ENCODE measurements at regions not wholly inside any gene's neighbourhood (a gene's known extent, or its start where the extent isn't known, plus 50 kb on each side); places are given as distances from the start of the nearest gene placed in this dataset.

DNA sequence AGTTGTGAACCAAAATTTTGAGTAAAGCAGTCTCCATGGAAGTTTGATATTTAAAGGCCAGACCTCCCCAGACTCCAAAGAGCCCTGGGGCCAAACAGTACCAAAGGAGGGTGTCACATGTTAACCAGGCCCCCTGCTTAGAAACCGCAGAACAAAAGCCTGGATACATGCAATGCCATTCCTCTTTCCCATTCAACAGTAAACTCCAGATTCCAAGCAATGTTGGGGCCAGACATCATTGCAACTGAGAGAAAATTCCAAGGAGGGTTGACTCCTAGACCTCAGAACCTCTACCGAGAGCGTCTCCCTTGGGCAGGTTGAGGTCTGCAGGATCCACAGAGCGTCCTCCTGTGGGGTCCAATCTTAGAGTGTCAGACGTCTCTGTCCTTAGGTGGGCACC, 404.4 kb upstream of the SYT4 start:
- no peak for DNase-seq
- no peak for ATAC-seq
- intact Hi-C loops (cut with micrococcal nuclease) = no loop called here

DNA sequence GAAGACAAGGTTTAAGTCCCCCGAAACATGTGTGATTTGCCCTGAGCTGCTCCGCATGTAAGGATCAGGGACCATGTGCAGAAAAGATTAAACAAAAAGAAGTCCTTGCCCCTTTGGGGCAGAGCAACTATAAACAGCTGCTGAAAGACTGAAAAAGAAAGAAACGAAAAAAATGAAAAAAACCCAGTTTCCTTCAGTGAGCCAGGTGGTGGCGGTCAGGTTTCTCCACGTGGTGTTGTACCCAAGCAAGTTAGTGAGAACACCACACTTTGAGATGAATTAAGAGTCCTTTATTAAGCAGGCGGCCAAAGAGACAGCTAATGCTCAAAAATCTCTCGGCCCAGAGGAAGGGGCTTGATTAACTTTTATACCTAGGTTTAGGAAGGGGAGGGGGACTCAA, 404.9 kb upstream of the SYT4 start:
- ATAC-seq = no peak
- no peak for DNase-seq
- intact Hi-C loops (cut with micrococcal nuclease) = no loop called here

DNA sequence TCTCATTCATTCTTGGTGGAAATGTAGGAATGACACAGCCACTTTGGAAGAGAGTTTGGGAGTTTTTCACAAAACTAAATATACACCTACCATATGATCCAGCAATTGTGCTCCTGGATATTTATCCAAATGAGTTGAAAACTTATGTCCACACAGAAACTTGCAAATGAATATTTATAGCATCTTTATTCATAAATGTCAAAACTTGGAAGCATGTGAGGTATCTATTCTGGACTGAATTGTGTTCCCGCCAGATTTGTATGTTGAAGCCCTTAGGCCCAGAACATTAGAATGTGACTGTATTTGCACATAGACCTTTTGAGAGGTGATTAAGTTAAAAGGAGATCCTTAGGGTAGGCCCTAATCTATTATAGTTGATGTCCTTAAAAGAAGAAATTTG, 409.4 kb upstream of the SYT4 start:
- ATAC-seq (no peak), DNase-seq (no peak)
- intact Hi-C loops (cut with micrococcal nuclease) = no loop called here

DNA sequence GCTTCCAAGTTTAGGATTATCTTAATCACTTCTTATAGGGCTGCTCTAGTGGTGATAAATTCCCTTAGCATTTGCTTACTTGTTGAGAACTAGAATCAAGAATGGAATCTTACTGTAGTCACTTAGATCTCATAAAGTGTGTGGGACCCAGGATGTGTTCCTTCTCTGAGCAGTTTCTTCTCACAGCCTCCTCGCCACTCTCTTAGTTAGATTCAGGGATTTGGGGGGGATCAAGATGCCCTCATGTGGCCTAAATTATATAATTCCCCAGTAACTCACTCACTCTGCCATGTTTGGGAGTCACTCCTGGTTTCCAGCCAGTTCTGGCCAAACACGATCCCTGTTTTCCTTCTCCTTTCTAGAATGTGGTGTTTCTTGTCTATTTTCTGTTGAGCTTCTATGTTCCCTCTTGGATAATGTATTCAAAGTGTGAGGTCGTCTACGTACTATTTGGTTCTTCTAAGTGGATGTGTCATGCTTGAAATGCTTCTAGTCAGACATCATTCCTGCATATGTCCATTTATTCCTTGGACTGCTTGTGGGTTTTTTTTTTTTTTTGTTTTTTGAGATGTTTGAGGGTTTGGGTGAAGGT, 414.9 kb upstream of the SYT4 start:
- intact Hi-C loops (cut with micrococcal nuclease) = no loop called here
- DNase-seq (no peak), ATAC-seq (no peak)

DNA sequence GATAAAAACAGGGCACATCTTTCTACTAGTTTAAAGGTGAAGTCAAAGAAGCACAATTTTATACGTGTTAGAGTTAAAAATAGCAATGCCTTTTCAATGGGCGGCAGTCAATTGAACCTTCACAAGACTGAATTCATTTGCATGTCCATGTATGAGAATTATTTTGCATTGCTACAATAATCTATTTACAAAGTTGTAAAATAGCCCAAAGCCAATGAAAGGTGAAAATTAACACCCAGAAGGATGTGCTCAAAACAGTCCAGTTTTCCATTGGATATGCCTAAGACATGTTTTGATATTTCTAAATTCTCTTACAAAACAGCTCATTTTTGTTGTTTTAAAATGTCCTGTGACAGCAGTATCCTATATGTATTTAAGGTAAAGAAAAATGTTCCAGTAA, 425.1 kb upstream of the SYT4 start:
- intact Hi-C loops (cut with micrococcal nuclease) = no loop called here
- DNase-seq (no peak), ATAC-seq (no peak)

DNA sequence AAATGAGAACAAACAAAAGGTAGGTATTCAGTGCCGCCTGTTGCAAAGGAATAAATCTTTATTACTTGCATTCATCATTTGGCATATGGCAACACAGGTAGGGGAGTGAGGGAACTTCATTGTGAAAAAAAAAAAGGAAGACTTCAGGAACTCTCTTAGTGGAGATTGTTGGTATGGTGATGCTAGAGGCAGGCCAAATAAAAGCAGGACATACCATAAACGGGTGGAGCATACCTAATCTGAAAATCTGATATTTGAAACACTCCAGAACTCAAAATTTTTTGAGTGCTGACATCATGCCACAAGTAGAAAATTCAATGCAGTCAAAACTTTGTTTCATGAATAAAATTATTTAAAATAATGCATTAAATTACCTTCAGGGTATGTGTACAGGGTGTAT, 425.8 kb upstream of the SYT4 start:
- ATAC-seq = no peak
- no peak for DNase-seq
- intact Hi-C loops (cut with micrococcal nuclease) = no loop called here

DNA sequence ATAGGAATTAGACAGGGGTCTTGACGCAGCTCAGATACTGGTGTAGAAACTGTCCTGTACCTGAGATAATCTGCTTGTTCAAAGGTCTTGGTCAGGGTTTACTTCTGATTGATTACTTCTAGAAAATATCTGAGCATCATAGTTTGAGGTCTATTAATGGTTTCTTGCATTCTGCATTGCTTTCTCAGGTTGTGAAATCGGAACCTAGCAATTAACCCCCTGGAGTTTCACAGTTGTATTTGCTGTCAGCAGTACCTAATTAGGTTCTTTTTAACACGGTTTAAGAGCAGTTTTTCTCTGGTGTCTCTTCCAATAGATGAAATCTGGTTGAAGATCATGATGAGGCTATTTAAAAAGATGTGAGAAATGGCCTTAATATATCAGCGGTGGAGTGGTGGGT, 428.6 kb upstream of the SYT4 start:
- ATAC-seq (no peak), DNase-seq (no peak)
- intact Hi-C loops (cut with micrococcal nuclease) = no loop called here

DNA sequence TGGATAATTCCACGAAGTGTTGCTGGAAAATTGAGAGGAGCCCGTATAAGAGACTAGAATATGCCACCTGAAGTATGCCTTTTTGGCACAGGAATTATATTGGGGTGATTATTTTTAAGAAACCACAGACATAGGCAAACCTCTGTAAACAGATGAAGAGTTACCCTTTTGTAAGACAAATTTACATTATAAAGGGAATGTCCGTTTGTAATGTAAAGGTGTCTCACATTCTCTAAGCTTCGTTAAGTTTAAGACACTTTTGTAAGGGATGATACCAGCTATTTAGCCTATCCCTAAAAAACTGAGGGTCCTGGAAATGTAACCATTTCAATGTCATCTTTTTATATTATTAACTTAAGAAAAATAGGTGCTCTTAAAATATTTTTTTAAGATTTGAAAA, 432.8 kb upstream of the SYT4 start:
- DNase-seq (no peak), ATAC-seq (no peak)
- intact Hi-C loops (cut with micrococcal nuclease) = no loop called here

DNA sequence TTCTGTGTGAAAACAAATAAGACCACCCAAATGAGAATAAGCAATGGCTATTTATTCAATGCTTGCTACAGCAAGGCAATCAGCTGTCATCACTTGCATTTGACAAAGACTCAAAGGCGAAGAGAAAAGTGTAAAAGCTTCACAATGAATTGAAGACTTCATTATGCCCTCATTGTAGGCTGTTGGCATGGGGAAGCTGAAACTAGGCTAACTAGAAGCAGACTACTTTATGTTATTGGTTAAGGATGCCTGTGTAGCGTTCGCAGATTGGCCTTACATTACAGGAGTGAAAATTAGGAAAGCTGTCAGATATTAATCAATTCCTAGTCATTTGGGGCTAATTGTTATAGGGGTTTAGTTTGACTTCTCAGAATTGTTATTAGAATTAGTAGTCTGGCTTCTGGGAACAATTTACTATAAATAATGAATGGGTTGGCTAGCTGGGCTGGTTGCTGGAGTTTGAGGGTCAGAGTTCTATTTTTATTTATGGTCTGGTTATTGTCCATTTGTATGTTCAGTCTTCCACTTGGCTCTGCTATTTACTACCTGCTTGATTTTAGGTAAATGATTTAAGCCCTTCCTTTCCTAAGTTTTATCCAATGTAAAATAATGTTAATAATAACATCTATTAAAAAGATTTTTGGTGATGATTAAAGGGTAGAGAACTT, 437.2 kb upstream of the SYT4 start:
- intact Hi-C loops (cut with micrococcal nuclease) = no loop called here
- ATAC-seq (peak; percentile 84), DNase-seq (no peak)

DNA sequence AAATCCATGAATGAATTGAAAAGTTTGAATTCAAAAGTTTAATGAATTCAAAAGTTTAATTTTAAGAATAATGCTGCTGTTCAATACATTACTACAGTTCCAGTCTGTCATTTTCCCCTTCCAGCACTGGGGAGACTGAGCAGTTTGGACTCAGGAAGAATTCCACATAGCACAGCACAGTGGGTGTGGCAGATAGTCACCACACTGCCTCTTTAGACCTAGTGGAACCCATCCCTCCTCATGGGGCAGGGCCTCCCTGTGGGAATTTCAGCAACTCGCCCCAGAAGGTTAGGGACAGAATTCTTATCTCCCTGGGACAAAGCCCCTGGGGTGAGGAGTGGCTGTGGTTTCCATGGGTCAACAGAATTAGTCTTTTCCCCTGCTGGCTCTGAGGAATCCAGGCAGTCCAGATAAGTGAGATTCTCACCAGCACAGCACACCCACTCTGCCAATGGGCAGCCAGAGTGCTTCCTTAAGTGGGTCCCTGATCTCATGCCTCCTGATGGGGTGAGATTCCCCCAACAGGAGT, 442.0 kb upstream of the SYT4 start:
- ATAC-seq = no peak
- DNase-seq = no peak
- intact Hi-C loops (cut with micrococcal nuclease) = no loop called here

DNA sequence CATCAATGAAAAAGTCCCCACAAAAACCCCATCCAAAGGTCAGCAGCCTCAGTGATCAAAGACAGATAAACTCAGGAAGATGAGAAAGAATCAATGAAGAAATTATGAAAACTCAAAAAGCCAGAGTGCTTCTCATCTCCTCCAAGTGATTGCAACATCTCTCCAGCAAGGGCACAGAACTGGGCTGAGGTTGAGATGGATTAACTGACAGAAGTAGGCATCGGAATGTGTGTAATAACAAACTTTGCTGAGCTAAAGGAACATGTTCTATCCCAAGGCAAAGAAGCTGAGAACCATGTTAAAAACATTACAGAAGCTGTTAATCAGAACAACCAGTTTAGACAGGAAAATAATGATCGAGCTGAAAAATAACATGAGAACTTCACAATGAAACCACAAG, 442.8 kb upstream of the SYT4 start:
- ATAC-seq = no peak
- intact Hi-C loops (cut with micrococcal nuclease) = no loop called here

DNA sequence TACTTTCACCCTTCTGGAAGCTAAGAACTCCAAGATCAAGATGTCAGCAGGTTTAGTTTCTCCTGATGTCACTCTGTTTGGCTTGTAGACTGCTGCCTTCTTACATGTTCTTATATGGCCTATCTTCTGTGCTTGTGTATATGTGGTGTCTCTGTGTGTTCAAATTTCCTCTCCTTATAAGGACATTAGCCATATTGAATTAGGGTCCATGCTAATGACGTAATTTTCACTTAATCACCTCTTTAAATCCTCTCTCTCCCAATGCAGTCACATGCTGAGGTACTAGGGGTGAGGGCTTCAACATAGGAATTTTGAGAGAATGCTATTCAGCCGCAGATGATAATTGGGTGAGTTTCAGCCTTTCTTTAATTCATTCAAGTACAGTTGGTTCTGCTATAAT, 458.3 kb upstream of the SYT4 start:
- DNase-seq = no peak
- intact Hi-C loops (cut with micrococcal nuclease) = no loop called here
- ATAC-seq = no peak

More for the DNA sequence above, 442.8 kb upstream of the SYT4 start:
- no peak for DNase-seq

DNA sequence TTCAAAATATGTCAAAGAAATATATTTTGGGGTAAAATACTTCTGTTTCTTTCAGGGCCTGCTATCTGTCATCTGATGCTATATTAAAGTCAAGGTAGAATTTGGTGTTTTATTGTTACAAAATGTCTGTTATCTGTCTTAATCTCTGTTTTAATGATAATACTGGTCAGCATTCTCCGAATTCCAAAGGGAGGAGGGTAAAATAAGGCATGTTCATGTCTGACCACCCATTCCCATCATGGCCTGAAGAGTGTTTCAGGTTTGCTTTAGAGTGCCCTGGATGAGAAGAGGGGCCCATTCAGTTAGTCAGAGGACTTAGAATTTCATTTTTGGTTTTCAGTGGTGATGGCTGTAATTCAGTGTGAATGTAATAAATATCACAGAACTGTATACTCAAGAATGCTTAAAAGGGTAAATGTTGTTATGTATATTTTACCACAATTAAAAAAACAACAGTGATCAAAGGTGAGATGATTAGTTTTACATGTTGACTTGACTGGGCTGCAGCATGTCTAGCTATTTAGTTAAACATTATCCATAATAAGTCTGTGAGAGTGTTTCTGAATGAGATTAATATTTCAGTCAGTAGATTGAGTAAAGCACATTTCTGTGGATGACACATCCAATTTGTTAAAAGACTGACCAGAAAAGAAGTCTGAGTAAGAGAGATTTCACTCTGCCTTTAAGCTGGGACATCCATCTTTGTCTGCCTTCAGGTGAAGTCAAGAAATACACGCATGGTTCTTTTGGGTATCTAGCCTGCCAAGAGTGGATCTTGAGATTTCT, 467.9 kb upstream of the SYT4 start:
- intact Hi-C loops (cut with micrococcal nuclease) = no loop called here
- DNase-seq = no peak
- ATAC-seq = no peak

DNA sequence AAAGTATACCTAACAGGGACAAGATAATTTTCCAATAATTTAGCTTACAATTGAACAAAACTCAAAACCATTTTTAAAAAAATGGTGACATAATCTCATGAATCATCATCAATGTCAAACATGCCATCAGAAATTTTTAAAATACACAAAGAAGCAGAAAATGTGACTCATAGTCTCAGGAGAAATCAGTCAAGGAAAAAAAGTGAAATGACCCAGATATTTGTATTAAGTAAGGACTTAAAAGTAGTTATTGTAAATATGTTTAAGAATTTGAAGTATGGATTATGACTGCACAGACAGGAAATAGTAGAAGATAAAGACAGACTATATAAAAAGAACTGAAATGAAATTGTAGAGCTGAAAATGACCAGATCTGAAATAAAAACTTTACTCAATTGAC, 473.9 kb upstream of the SYT4 start:
- DNase-seq (no peak), ATAC-seq (no peak)
- intact Hi-C loops (cut with micrococcal nuclease) = no loop called here

DNA sequence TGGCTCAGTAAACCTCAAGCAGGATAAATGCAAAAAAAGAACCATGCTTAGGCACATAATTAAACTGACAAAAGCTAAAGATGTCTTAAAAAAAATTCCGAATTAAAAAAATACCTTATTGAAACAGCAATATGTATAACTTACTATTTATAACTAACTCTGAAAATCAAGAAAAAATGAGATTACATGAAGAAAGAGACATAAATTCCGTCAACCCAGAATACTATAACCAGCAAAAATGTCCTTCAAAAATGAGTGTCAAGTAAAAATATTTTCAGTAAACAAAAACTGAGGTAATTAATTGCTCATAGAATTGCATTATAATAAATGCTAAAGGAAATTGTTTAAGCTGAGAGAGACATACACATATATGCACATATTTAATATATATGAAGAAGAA, 474.5 kb upstream of the SYT4 start:
- intact Hi-C loops (cut with micrococcal nuclease) = no loop called here
- DNase-seq = no peak
- ATAC-seq = no peak

DNA sequence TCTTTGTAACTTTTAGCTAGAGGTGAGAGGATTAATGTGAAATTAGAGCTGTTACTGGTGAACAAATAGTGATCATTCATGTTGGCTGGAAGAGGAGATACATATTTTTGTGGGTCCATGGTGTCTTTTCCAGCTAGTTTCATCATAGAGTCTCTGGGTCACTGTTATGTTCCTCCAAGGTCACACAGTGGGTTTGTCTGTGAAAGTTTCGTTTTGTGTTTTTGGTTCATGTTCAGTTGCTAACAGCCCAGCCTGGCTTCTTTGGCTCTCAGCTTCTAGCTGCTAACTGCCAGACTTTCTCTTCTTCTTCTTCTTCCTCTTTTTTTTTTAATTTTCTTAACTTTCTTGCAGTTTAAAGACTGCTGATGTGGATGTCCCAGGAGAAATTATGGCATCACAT, 480.0 kb upstream of the SYT4 start:
- ATAC-seq (no peak), DNase-seq (no peak)
- intact Hi-C loops (cut with micrococcal nuclease) = no loop called here

DNA sequence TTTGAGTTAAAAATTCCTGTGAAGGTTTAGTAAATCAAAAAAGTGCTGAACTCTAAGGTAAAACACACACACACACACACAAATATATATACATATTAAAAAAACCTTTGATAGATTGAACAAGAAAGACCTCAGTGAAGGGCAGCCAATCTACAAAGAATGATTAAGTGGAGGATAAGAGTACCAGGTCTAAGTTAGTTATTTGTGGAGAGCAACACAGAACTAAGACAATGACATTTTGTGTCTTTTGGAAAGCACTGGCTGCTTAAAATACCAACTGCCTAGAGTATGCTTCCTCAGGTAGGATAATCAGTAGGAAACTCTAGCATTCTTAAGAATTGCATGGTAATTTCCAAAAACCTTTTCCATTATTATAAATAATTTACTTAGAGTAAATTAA, 481.4 kb upstream of the SYT4 start:
- ATAC-seq (no peak), DNase-seq (no peak)
- intact Hi-C loops (cut with micrococcal nuclease) = no loop called here

DNA sequence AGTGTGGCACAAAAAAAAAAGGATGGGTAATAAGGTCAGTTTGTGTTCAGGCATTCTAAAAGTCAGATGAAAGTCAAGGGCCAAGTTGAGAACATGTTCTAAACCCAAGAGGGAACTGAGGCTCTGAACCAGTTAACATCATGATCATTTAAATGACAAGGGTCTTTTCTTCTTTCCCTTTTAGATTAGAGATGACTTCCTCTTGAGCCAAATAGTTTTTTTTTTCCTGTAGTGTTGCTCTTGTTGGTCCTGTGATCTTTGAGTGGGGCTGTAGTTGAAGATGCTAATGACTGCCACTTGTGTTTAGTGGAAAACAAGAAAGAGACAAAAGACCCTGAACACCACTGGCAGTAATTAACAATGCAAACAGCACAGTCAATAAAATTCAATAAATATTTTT, 482.7 kb upstream of the SYT4 start:
- intact Hi-C loops (cut with micrococcal nuclease) = no loop called here
- no peak for ATAC-seq
- DNase-seq = no peak

DNA sequence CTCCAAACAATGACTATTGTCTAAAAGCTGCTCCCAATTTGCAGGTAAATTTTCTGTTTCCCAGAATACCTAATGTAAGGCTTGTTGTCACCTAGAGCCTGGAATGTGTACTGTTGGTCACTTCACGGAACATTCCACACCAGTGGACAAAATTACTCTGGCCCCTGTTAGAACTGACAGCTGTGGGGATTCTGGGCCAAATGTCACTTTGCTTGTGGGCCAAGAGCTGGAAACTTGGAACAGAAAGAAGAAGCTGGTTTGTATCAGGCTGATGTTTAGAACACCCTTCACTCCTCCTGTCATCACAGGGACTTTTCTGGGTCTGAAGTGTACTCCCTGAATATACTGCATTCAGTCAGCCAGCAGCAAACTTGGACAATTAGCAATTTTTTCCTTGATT, 495.6 kb upstream of the SYT4 start:
- DNase-seq (peak; percentile 42), ATAC-seq (peak; percentile 98)
- intact Hi-C loops (cut with micrococcal nuclease) = no loop called here

DNA sequence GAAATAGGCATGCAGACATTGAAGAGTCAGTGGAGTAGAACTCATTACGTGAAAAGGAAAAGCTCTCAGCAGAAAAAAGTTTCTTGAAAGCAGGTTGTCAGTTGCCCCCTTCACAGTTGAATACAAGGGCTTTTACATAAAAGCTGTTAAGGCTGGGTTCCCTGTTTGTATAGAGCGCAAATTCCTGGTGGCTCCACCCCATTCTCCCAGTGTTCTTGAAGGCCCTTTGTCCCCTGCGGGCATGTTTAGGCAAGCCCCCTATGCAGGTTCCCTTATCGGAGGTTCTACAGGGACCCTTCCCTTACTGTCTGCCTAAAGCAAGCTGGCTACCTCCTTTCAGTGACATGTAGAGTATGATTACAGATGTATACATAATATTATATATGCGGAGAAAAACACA, 497.2 kb upstream of the SYT4 start:
- no peak for ATAC-seq
- intact Hi-C loops (cut with micrococcal nuclease) = no loop called here
- DNase-seq = no peak

DNA sequence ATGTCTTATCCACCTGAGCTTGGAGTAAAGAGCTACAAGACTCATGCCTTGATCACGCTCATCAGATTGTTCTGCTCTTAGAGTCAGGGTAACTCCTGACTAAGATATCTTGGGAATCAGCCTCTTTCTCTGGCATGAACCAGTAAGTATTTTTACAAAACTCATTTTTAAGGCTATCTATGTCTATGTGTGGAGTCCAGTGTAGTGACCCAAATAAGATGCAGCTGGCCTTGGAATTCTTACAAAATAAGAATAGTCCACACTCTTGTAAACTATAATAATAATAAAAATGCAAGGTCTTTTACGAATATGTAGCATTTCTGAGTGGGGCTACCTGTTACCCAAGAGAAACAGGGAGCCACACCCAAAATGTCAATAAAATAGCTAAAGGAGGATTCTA, 498.3 kb upstream of the SYT4 start:
- intact Hi-C loops (cut with micrococcal nuclease) = no loop called here
- DNase-seq (no peak), ATAC-seq (peak; percentile 38)
